ENCODE measurements at regions not wholly inside any gene's neighbourhood (a gene's known extent, or its start where the extent isn't known, plus 50 kb on each side); places are given as distances from the start of the nearest gene placed in this dataset.

- Histone ChIP-seq H2AFZ (ENCODE audit: insufficient read depth, low read depth, low read length, poor library complexity, severe bottlenecking) (no peak overlapping the region), H3K4me1 (ENCODE audit: control insufficient read depth in 1 of 2, insufficient read depth in 2 of 2, low read length in 2 of 2) (no peaks in the 10 kb centered on the region), H3K79me2 (ENCODE audit: insufficient read depth, low read length) (no peaks in the 10 kb centered on the region), H3K9ac (ENCODE audit: insufficient read depth, low read length, poor library complexity, severe bottlenecking) (no peak overlapping the region), H4K20me1 (ENCODE audit: insufficient read depth, low read length) (no peaks in the 10 kb centered on the region), H3K27me3 (ENCODE audit: control insufficient read depth in 2 of 2, insufficient read depth in 2 of 2, low read length in 2 of 2) (no peaks in the 10 kb centered on the region), H3K9me3 (replicated peaks in 1 of 2; ENCODE audit: control insufficient read depth in 1 of 2, insufficient read depth in 1 of 2, low read length in 2 of 2) (no peaks in the 10 kb centered on the region), H3K27ac (ENCODE audit: low read depth in 1 of 2, low read length in 2 of 2) (no peak overlapping the region), H3K4me2 (replicated peaks; ENCODE audit: extremely low read depth, low read length, poor library complexity, severe bottlenecking) (no peak overlapping the region), H3K4me3 (replicated peaks in 1 of 3; ENCODE audit: low read depth in 2 of 3, low read length in 3 of 3) (no peak overlapping the region), H3K36me3 (replicated peaks in 1 of 2; ENCODE audit: control insufficient read depth in 1 of 2, insufficient read depth in 2 of 2, low read length in 2 of 2) (no peaks in the 10 kb centered on the region)
- DNase-seq, result no peak
- Mint-ChIP-seq H3K9me3 (peaks cover 0 to 5% (median 1%) of the 10 kb centered on the region in 7 donors), H3K27me3 (ENCODE audit: low read depth in 3 of 3) (peaks cover 2 to 5% (median 3%) of the 10 kb centered on the region in 3 donors), H3K36me3 (no peaks in the 10 kb centered on the region), H3K4me1 (no peaks in the 10 kb centered on the region), H3K27ac (no peak overlapping the region), H3K4me3 (no peak overlapping the region)
- 91% methylated on average over 4 of the region's 4 CpGs for WGBS (ENCODE audit: insufficient coverage)
- no peak for TF ChIP-seq CTCF (IDR thresholded peaks at IDR 0.05)
- intact Hi-C loops (cut with micrococcal nuclease), result no loop called here
Observed at GRCh38 chr5:34562791-34563190, 93.3 kb upstream of the RAI14 start.

GRCh38 chr5:34563269-34563668 is 92.9 kb upstream of the RAI14 start:
- H3K4me3 Mint-ChIP-seq, result no peak overlapping the region
- H3K36me3 Mint-ChIP-seq, result no peaks in the 10 kb centered on the region
- Histone ChIP-seq H3K27ac (ENCODE audit: low read depth in 1 of 2, low read length in 2 of 2) (no peak overlapping the region), H3K27me3 (ENCODE audit: control insufficient read depth in 2 of 2, insufficient read depth in 2 of 2, low read length in 2 of 2) (no peaks in the 10 kb centered on the region), H3K36me3 (replicated peaks in 1 of 2; ENCODE audit: control insufficient read depth in 1 of 2, insufficient read depth in 2 of 2, low read length in 2 of 2) (no peaks in the 10 kb centered on the region), H3K4me3 (replicated peaks in 1 of 3; ENCODE audit: low read depth in 2 of 3, low read length in 3 of 3) (no peak overlapping the region), H4K20me1 (ENCODE audit: insufficient read depth, low read length) (no peaks in the 10 kb centered on the region), H3K4me1 (ENCODE audit: control insufficient read depth in 1 of 2, insufficient read depth in 2 of 2, low read length in 2 of 2) (no peaks in the 10 kb centered on the region), H3K9ac (ENCODE audit: insufficient read depth, low read length, poor library complexity, severe bottlenecking) (no peak overlapping the region), H2AFZ (ENCODE audit: insufficient read depth, low read depth, low read length, poor library complexity, severe bottlenecking) (no peak overlapping the region), H3K9me3 (replicated peaks in 1 of 2; ENCODE audit: control insufficient read depth in 1 of 2, insufficient read depth in 1 of 2, low read length in 2 of 2) (no peaks in the 10 kb centered on the region), H3K79me2 (ENCODE audit: insufficient read depth, low read length) (no peaks in the 10 kb centered on the region), H3K4me2 (replicated peaks; ENCODE audit: extremely low read depth, low read length, poor library complexity, severe bottlenecking) (no peak overlapping the region)
- peaks cover 2 to 5% (median 2%) of the 10 kb centered on the region in 3 donors for H3K27me3 Mint-ChIP-seq (ENCODE audit: low read depth in 3 of 3)
- no peak for DNase-seq
- intact Hi-C loops (cut with micrococcal nuclease), result no loop called here
- no peak for TF ChIP-seq CTCF (IDR thresholded peaks at IDR 0.05)
- peaks cover 0 to 4% (median 1%) of the 10 kb centered on the region in 7 donors for H3K9me3 Mint-ChIP-seq
- H3K27ac Mint-ChIP-seq, result no peak overlapping the region
- 100% methylated on average over 1 of the region's 6 CpGs for WGBS (ENCODE audit: insufficient coverage)
- H3K4me1 Mint-ChIP-seq, result no peaks in the 10 kb centered on the region

Data from CD14-positive monocyte (primary cell).